OCI-LY7 (cell line): ENCODE measurements at regions not wholly inside any gene's neighbourhood (a gene's known extent, or its start where the extent isn't known, plus 50 kb on each side); places are given as distances from the start of the nearest gene placed in this dataset.

Experiments
- BruUV-seq: library from RNA; stranded (reverse); fragments of 400-500 nt; replicated peaks from 2 replicates; lab custom pipeline; 2021; lab: Mats Ljungman, UMichigan
- CTCF ChIA-PET: fragments of 300-600 bp; sonication (Branson Sonifier 250); formaldehyde crosslinking; loops from one replicate; lab custom pipeline; 2022; ENCODE audit warnings: antibody characterized with exemption; ENCODE audit not compliant: unreplicated experiment; lab: Charles Lee
- POLR2A ChIA-PET: fragments of 300-600 bp; sonication (Branson Sonifier 250); formaldehyde crosslinking; loops from one replicate; lab custom pipeline; 2022; ENCODE audit warnings: antibody characterized with exemption; lab: Charles Lee
- DNase-seq: peaks from one replicate; pipeline ENCODE4 v3.0.0-alpha.2; 2015; ENCODE audit warnings: low spot score
- H2AFZ ChIP-seq: fragments of 200-600 bp; sonication (generic), shearing (Covaris generic); 2 replicates; pipeline ENCODE4 v1.6.1; 2014; ENCODE audit warnings: mild to moderate bottlenecking, antibody characterized with exemption, low read length, moderate library complexity
- H3K27ac ChIP-seq: fragments of 200-600 bp; sonication (generic); 2 replicates; pipeline ENCODE4 v1.5.1; 2014; ENCODE audit warnings: mixed run types, low read depth, mild to moderate bottlenecking, moderate library complexity, low read length, inconsistent platforms; ENCODE audit not compliant: poor library complexity, severe bottlenecking
- H3K36me3 ChIP-seq: fragments of 200-600 bp; sonication (generic); 2 replicates; pipeline ENCODE4 v1.6.1; 2014; ENCODE audit warnings: mild to moderate bottlenecking, antibody characterized with exemption, low read length, moderate library complexity, mixed read lengths; ENCODE audit not compliant: insufficient read depth
- H3K4me1 ChIP-seq: fragments of 200-600 bp; sonication (generic); 2 replicates; pipeline ENCODE4 v1.5.1; 2014; ENCODE audit warnings: mild to moderate bottlenecking, low read length; ENCODE audit not compliant: insufficient read depth, poor library complexity, severe bottlenecking
- H3K4me2 ChIP-seq: fragments of 200-600 bp; sonication (generic); 2 replicates; pipeline ENCODE4 v1.6.1; 2014; ENCODE audit warnings: mild to moderate bottlenecking, low read length
- H3K4me3 ChIP-seq: fragments of 200-600 bp; sonication (generic); 2 replicates; pipeline ENCODE4 v1.5.1; 2014; ENCODE audit warnings: mild to moderate bottlenecking, low read depth, low read length; ENCODE audit not compliant: poor library complexity, severe bottlenecking
- H3K79me2 ChIP-seq: fragments of 200-600 bp; sonication (generic); 2 replicates; pipeline ENCODE4 v1.6.1; 2016; ENCODE audit warnings: low read depth, mild to moderate bottlenecking, low read length, moderate library complexity, mixed read lengths; ENCODE audit not compliant: insufficient read depth
- H3K9me2 ChIP-seq: fragments of 200-600 bp; sonication (generic); 2 replicates; pipeline ENCODE4 v1.6.1; 2016; ENCODE audit warnings: mild to moderate bottlenecking, low read length, mixed read lengths; ENCODE audit not compliant: insufficient read depth
- H3K9me3 ChIP-seq: fragments of 200-600 bp; sonication (generic); 2 replicates; pipeline ENCODE4 v1.6.1; 2014; ENCODE audit warnings: mild to moderate bottlenecking, mixed run types, low read length, mixed read lengths
- H4K20me1 ChIP-seq: fragments of 200-600 bp; sonication (generic); 2 replicates; pipeline ENCODE4 v1.6.1; 2014; ENCODE audit warnings: mild to moderate bottlenecking, antibody characterized with exemption, low read length, moderate library complexity, mixed read lengths; ENCODE audit not compliant: insufficient read depth
- CTCF ChIP-seq: fragments of 200-600 bp; sonication (generic); conservative IDR thresholded peaks from 2 replicates; pipeline ENCODE4 v1.5.1; 2014; ENCODE audit warnings: mild to moderate bottlenecking, antibody characterized with exemption, low read length, moderate library complexity, mixed read lengths
- EZH2phosphoT487 ChIP-seq: fragments of 200-600 bp; sonication (generic); IDR thresholded peaks from 2 replicates; pipeline ENCODE4 v1.6.1; 2018; ENCODE audit warnings: low read depth, borderline replicate concordance, mild to moderate bottlenecking, mixed run types, antibody characterized with exemption, low read length, moderate library complexity, mixed read lengths
- intact Hi-C: fragments of 100-400 bp; cut with micrococcal nuclease; formaldehyde crosslinking; loops from one replicate; pipeline ENCODE4 v1.10.0; 2022; ENCODE audit not compliant: unreplicated experiment

GRCh38 chr13:90254437-90254836 is 1093.0 kb upstream of the MIR17HG start:
- Histone ChIP-seq H3K27ac (no peak overlapping the region), H4K20me1 (no peaks in the 10 kb centered on the region), H3K9me2 (no peaks in the 10 kb centered on the region), H3K4me2 (no peak overlapping the region), H3K9me3 (peaks cover 24% of the 10 kb centered on the region; the same call in 1 of the 2 replicates), H3K4me3 (no peak overlapping the region), H2AFZ (no peak overlapping the region), H3K4me1 (no peaks in the 10 kb centered on the region), H3K79me2 (no peaks in the 10 kb centered on the region), H3K36me3 (no peaks in the 10 kb centered on the region)
- DNase-seq: no peak
- BruUV-seq: no TSS peak
- ChIA-PET CTCF (no interaction called here), POLR2A (interaction anchor here (0.5 to 1.2 kb wide), 4 partner anchors 9 to 40 kb away, joined by 3 to 4 read pairs (median 3); no protein-coding TSS in a partner anchor)
- no peak for TF ChIP-seq CTCF
- no peak for TF ChIP-seq EZH2phosphoT487
- intact Hi-C loops: no loop called here

GRCh38 chr13:90256746-90257145 is 1090.7 kb upstream of the MIR17HG start:
- Histone ChIP-seq H3K4me2 (no peak overlapping the region), H4K20me1 (no peaks in the 10 kb centered on the region), H3K9me3 (peaks cover 13% of the 10 kb centered on the region; the same call in 1 of the 2 replicates), H3K4me3 (no peak overlapping the region), H3K9me2 (no peaks in the 10 kb centered on the region), H3K36me3 (no peaks in the 10 kb centered on the region), H3K4me1 (no peaks in the 10 kb centered on the region), H3K27ac (no peak overlapping the region), H3K79me2 (no peaks in the 10 kb centered on the region), H2AFZ (no peak overlapping the region)
- no TSS peak for BruUV-seq
- POLR2A ChIA-PET: no interaction called here
- CTCF ChIA-PET: no interaction called here
- DNase-seq: no peak
- intact Hi-C loops: no loop called here
- TF ChIP-seq EZH2phosphoT487 (no peak), CTCF (no peak)

DNA sequence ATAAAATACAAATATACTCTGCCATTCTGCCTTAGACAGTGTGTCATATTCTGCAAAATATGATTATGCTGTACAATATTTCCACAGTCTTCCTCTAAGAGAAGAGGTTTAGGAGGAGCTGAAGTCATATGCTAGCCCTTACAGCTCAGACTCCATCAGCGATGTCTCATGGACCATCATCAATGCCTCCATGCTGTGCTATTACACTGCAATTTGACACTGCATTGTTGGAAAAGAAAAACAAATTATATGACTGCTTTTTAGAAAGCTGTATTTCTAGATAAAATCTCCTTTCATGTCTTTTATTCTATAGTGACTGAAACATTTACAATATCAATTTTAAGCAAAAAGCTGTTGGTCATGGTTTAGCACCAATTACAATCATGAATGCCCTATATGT is 1089.4 kb upstream of the MIR17HG start:
- Histone ChIP-seq H3K4me1 (no peaks in the 10 kb centered on the region), H4K20me1 (no peaks in the 10 kb centered on the region), H3K4me2 (no peak overlapping the region), H3K4me3 (no peak overlapping the region), H3K79me2 (no peaks in the 10 kb centered on the region), H3K9me3 (0 out of 2 replicates have a peak, but pooled peaks cover 8% of the 10 kb centered on the region), H3K36me3 (no peaks in the 10 kb centered on the region), H3K27ac (no peak overlapping the region), H3K9me2 (no peaks in the 10 kb centered on the region), H2AFZ (no peak overlapping the region)
- DNase-seq: no peak
- CTCF ChIA-PET: no interaction called here
- BruUV-seq: no TSS peak
- intact Hi-C loops: no loop called here
- TF ChIP-seq EZH2phosphoT487 (no peak), CTCF (no peak)
- POLR2A ChIA-PET: interaction anchor here (1.0 kb wide), 1 partner anchor 15 kb away, joined by 4 read pairs; no protein-coding TSS in a partner anchor
